Activated B cell treated with CpG ODN at 0.5 μM for 24 hours (primary cell): ENCODE measurements at regions not wholly inside any gene's neighbourhood (a gene's known extent, or its start where the extent isn't known, plus 50 kb on each side); places are given as distances from the start of the nearest gene placed in this dataset.

ENCODE experiments used
- ATAC-seq: fragments of 200-7000 bp; cut with Tn5 transposase; one replicate; pipeline ENCODE4 v1.10.0; 2021; ENCODE audit warnings: low read depth, mild to moderate bottlenecking, moderate library complexity
- CTCF ChIA-PET: fragments of 350-600 bp; sonication (Branson Sonifier 250); formaldehyde crosslinking; loops from one replicate; lab custom pipeline; 2021; ENCODE audit warnings: antibody characterized with exemption; lab: Charles Lee
- POLR2A ChIA-PET: fragments of 350-600 bp; sonication (Branson Sonifier 250); formaldehyde crosslinking; loops from one replicate; lab custom pipeline; 2021; ENCODE audit warnings: antibody characterized with exemption; lab: Charles Lee
- DNase-seq: peaks from one replicate; pipeline ENCODE4 v3.0.0; 2022
- H3K27ac Mint-ChIP-seq: one replicate; pipeline ENCODE4 v1.8.0; 2020; ENCODE audit warnings: mixed read lengths
- H3K27me3 Mint-ChIP-seq: one replicate; pipeline ENCODE4 v1.8.0; 2021; ENCODE audit warnings: mixed read lengths
- H3K36me3 Mint-ChIP-seq: one replicate; pipeline ENCODE4 v1.8.0; 2021; ENCODE audit warnings: low read depth, mixed read lengths
- H3K4me1 Mint-ChIP-seq: one replicate; pipeline ENCODE4 v1.8.0; 2021; ENCODE audit warnings: mixed read lengths
- H3K4me3 Mint-ChIP-seq: one replicate; pipeline ENCODE4 v1.8.0; 2020; ENCODE audit warnings: mild to moderate bottlenecking, mixed read lengths
- H3K9me3 Mint-ChIP-seq: one replicate; pipeline ENCODE4 v1.8.0; 2020; ENCODE audit warnings: mixed read lengths
- intact Hi-C: fragments of 100-400 bp; cut with micrococcal nuclease; formaldehyde crosslinking; loops from one replicate; pipeline ENCODE4 v1.15.1; 2024
- TF ChIP-seq, protein P1 (sequence below): fragments of 200-600 bp; IDR thresholded peaks from one replicate; pipeline ENCODE4 v1.8.0; 2022; ENCODE audit warnings: antibody characterized with exemption, mild to moderate bottlenecking

DNA sequence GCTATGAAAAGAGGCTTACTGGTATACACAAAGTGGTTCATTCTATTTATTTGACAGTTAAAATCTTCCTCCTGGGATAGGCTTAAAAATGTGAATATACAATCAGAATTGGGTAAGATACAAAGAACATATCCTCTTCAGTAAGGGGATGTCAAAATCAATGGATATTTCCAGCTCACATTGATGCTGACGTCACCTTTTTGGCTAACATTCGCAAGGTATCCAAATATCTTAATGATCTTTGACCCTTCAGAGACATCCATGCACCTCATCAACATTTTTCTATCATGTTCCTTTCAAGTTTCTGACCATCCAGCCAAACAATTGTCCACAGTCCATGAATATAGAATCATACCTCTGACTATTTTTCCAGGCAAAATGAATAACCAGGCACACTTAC, 697.3 kb downstream of the NR2F2 start:
- ChIA-PET POLR2A (no interaction called here), CTCF (no interaction called here)
- H3K27me3 Mint-ChIP-seq, result no peaks in the 10 kb centered on the region
- intact Hi-C loops, result no loop called here
- no peak overlapping the region for H3K4me3 Mint-ChIP-seq
- no peaks in the 10 kb centered on the region for H3K4me1 Mint-ChIP-seq
- DNase-seq (no peak), ATAC-seq (no peak)
- TF ChIP-seq, protein P1, sequence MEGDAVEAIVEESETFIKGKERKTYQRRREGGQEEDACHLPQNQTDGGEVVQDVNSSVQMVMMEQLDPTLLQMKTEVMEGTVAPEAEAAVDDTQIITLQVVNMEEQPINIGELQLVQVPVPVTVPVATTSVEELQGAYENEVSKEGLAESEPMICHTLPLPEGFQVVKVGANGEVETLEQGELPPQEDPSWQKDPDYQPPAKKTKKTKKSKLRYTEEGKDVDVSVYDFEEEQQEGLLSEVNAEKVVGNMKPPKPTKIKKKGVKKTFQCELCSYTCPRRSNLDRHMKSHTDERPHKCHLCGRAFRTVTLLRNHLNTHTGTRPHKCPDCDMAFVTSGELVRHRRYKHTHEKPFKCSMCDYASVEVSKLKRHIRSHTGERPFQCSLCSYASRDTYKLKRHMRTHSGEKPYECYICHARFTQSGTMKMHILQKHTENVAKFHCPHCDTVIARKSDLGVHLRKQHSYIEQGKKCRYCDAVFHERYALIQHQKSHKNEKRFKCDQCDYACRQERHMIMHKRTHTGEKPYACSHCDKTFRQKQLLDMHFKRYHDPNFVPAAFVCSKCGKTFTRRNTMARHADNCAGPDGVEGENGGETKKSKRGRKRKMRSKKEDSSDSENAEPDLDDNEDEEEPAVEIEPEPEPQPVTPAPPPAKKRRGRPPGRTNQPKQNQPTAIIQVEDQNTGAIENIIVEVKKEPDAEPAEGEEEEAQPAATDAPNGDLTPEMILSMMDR, result no peak
- peaks cover 17% of the 10 kb centered on the region for H3K9me3 Mint-ChIP-seq
- no peaks in the 10 kb centered on the region for H3K36me3 Mint-ChIP-seq
- no peak overlapping the region for H3K27ac Mint-ChIP-seq

DNA sequence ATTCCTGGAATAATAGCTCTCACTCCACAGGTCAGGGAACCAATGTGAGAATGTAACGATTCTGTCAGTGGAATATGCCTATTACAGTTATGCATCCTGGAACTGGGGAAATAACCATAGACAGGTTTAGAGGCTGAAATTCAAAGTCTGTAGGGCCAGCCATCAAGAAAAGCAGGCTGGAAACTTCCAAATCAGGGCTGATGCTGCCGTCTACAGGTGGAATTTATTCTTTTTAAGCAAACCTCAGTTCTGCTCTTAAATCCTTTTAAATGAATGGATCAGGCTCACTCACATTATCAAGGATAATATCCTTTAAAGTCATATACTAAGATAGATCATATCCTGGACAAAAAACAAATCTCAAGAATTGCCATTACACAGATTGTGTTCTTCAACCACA, 699.8 kb downstream of the NR2F2 start:
- Mint-ChIP-seq H3K27me3 (no peaks in the 10 kb centered on the region), H3K4me1 (no peaks in the 10 kb centered on the region), H3K4me3 (no peak overlapping the region), H3K36me3 (no peaks in the 10 kb centered on the region), H3K9me3 (peaks cover 17% of the 10 kb centered on the region), H3K27ac (no peak overlapping the region)
- ChIA-PET CTCF (no interaction called here), POLR2A (no interaction called here)
- ATAC-seq, result no peak
- TF ChIP-seq, protein P1, result no peak
- intact Hi-C loops, result no loop called here
- DNase-seq, result no peak

DNA sequence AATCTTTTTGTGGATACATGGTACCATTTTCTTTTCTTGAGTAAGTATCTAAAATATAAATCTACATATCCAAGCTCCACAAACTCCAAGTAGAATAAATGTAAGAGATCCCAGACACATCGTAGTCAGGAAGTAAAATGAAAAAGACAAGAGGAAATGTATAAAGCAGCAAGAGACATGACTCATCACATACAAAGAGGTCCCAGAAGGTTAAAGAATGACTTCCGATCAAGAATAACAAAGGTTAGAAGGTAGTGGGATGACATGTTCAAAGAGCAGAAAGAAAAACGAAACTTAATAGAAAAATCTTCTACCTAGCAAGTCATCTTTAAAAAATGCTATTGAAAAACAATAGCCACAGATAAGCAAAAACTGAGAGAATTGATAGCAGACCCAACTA, 705.8 kb downstream of the NR2F2 start:
- no peak overlapping the region for H3K27ac Mint-ChIP-seq

DNA sequence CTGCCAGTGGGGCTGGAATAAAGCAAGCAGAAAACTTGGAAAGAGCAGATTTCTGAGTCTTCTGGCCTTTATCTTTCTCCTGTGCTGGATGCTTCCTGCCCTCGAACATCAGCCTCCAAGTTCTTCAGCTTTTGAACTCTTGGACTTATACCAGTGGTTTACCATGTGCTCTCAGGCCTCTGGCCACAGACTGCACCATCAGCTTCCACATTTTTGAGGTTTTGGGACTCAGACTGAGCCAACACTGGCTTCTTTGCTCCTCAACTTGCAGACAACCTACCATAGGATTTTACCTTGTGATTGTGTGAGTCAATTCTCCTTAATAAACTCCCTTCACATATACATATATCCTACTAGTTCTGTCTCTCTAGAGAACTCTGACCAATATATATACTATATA, 706.6 kb downstream of the NR2F2 start:
- DNase-seq, result no peak
- H3K27me3 Mint-ChIP-seq, result no peaks in the 10 kb centered on the region
- intact Hi-C loops, result no loop called here
- TF ChIP-seq, protein P1, result no peak
- H3K4me1 Mint-ChIP-seq, result no peaks in the 10 kb centered on the region
- ChIA-PET POLR2A (no interaction called here), CTCF (no interaction called here)
- no peak overlapping the region for H3K27ac Mint-ChIP-seq
- H3K4me3 Mint-ChIP-seq, result no peak overlapping the region
- no peak for ATAC-seq
- peaks cover 4% of the 10 kb centered on the region for H3K9me3 Mint-ChIP-seq
- no peaks in the 10 kb centered on the region for H3K36me3 Mint-ChIP-seq

More for the DNA sequence above, 705.8 kb downstream of the NR2F2 start:
- TF ChIP-seq, protein P1, result no peak
- ChIA-PET POLR2A (no interaction called here), CTCF (no interaction called here)
- H3K27me3 Mint-ChIP-seq, result no peaks in the 10 kb centered on the region
- no peak for ATAC-seq
- peaks cover 8% of the 10 kb centered on the region for H3K9me3 Mint-ChIP-seq
- no peaks in the 10 kb centered on the region for H3K4me1 Mint-ChIP-seq
- no peaks in the 10 kb centered on the region for H3K36me3 Mint-ChIP-seq
- no peak overlapping the region for H3K4me3 Mint-ChIP-seq
- no peak for DNase-seq
- intact Hi-C loops, result no loop called here

DNA sequence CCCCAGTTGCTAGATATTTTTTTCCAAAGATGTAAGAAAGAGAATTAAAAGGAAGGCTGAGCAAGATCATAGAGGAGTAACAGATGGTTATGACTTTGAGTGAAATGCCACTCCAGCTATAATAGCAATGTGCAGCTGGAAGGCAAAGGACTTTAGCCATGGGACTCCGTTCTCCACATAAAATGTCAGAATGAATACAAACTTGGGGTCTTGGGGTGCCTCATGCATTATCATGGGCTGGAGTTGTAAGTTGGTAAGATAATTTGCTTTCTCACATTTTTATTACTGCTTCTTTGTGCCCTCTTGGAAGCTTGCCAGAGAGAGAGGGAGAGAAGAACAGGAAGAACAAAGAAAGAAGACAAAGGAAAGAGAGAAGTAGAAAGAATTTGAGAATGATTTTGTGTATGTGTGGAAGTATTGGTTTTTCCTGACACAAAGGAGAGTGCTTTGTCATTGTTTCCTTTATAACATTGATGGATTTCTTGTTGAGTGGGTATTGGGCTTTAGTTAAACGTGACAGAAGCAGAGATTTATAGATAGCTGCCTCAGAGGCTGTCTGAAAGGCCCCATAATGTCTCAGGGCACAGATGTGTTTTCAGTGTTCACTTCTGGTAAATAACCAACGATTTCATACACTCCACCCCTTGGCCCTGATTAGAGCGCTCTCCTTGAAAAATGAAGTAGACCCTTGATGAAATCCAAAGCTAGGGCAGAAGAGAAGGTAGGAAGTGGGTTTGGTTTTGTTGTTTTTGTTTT, 715.3 kb downstream of the NR2F2 start:
- H3K27me3 Mint-ChIP-seq, result no peaks in the 10 kb centered on the region
- ATAC-seq (no peak), DNase-seq (no peak)
- H3K27ac Mint-ChIP-seq, result no peak overlapping the region
- H3K9me3 Mint-ChIP-seq, result peaks cover 6% of the 10 kb centered on the region
- H3K4me3 Mint-ChIP-seq, result no peak overlapping the region
- POLR2A ChIA-PET, result no interaction called here
- intact Hi-C loops, result no loop called here
- H3K36me3 Mint-ChIP-seq, result no peaks in the 10 kb centered on the region
- CTCF ChIA-PET, result no interaction called here
- TF ChIP-seq, protein P1, result no peak
- no peaks in the 10 kb centered on the region for H3K4me1 Mint-ChIP-seq
